ENCODE measurements at regions not wholly inside any gene's neighbourhood (a gene's known extent, or its start where the extent isn't known, plus 50 kb on each side); places are given as distances from the start of the nearest gene placed in this dataset.
"Not testable (repeated sequence)": the region's sequence is repeated elsewhere in the genome, so short reads cannot be mapped to it uniquely, and the experiment has no call there.

GRCh38 chr4:53717064-53717549, 125.8 kb upstream of the LNX1 start:
- no peak for DNase-seq (ENCODE audit: low read depth in 2 of 3, low spot score in 2 of 3)

DNA sequence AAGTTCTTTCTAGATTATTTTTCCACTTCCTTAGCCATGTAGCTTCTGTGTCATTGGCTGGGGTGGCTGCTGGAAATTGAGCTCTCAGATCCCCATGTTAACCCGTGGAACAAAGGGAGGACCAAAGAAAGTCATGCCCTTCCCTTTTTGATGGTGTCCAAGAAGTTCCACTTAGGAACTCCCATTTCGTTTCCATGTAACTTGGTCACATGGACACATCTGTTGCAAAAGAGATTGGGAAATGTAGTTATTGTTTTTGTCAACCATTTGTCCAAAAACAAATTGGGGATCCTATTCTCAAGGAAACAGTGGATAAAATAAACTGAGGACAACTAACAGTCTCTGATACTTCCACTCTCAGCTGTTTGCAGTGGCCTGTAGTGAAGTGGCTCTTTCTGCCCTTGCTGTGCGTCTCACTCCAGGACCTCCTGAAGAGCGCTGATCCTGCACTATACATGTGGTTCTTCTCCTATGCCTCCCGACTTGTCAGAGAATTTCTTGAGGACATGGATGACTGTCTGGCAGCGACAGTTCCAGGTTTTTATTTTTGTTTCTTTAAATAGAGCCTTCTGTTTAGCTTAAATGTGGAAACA, 125.3 kb upstream of the LNX1 start:
- no peak for DNase-seq (ENCODE audit: low read depth in 2 of 3, low spot score in 2 of 3)

DNA sequence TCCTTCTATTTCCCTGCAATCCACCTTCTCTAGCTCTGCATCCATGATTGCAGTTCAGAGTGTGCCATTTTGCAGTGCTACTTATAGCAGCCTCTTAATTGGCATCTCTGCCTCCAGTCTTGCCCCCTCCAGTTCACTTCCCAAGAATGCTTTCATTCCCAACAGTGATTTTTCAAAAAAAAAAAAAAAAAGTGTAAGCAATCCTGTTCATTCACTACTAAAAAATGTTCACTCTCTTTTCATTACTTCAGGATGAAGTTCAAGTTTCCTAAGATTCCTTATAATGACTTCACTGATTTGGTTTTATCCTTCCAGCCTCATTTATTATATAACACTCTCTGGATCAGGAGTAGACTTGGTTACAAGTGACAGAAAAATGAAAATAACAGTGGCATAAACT, 124.7 kb upstream of the LNX1 start:
- DNase-seq (ENCODE audit: low read depth in 2 of 3, low spot score in 2 of 3) = no peak

DNA sequence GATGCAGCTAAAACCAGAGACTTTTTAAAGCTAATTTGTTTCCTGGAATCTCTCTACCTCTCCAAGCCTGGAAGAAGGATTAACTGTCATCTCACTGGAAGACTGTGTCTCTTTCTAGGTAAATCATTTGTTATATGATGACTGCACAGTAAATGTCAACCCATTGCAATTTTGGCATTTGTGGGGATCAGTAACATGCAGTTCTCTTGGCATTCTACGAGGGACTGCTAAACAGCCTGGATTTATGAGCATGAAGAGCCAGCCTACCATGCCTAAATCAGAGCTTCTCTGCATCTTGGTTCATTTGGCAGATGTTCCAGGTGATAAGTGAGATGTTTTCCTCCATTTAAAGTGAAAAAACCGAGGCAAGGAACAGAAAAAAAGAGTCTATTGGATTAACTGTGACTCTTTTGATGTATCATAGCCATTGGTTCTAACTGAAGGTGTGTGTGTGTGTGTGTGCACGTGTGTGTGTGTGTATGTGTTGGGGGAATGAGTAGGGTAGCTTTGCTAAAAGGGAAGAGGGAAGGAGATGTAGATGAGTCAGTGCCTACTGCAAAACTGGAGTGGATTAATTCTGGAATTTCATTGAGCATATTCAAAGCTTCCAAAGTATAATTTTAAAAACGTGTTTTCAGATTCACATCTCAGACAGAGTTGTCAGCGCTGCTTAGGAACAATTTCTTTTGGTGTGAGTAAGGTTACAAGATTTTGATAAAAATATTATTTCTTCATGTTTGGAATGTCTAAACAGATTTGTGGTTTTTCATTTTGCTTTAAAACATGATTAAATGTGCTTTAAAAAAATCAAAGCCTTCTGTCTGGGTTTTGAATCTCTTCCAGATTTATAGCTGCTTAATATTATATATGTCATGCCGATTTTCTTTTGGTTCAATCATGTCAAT, 123.2 kb upstream of the LNX1 start:
- no peak for DNase-seq (ENCODE audit: low read depth in 2 of 3, low spot score in 2 of 3)

DNA sequence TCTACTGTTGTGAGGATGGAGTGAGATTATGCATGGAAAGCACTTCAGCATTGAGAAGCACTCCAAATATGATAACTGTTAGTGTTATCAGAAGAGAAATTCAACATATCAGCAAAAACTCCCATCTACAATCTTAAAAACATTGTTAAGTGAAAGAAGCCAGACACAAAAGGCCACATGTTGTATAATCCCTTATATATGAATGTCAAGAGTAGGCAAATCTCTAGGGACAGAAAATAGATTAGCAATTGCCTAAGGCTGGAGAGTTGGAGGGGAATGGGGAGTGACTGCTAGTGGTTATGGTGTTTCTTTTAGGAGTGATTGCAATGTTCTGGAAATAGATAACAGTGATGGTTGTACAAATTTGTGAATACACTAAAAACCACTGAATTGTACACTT, 122.5 kb upstream of the LNX1 start:
- DNase-seq (ENCODE audit: low read depth in 2 of 3, low spot score in 2 of 3) = no peak

DNA sequence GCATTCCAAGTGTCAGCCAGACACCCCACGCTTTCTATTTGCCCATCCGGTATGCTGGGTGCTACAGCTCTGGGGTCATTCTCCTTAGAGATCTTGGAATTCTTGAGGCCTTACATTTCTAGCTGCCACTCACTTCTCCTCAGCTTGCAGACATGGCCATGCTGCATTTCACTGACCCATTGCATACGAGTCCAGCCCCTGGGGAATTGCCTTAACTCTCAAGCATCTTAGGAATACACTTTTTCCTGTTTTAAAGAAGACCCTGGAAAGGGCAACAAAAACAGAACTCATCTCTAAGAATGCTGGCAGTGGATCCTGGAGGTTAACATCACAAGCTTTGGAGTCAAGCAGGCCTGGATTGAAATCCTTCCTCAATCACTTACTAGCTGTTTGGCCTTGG, 122.0 kb upstream of the LNX1 start:
- no peak for DNase-seq (ENCODE audit: low read depth in 2 of 3, low spot score in 2 of 3)

DNA sequence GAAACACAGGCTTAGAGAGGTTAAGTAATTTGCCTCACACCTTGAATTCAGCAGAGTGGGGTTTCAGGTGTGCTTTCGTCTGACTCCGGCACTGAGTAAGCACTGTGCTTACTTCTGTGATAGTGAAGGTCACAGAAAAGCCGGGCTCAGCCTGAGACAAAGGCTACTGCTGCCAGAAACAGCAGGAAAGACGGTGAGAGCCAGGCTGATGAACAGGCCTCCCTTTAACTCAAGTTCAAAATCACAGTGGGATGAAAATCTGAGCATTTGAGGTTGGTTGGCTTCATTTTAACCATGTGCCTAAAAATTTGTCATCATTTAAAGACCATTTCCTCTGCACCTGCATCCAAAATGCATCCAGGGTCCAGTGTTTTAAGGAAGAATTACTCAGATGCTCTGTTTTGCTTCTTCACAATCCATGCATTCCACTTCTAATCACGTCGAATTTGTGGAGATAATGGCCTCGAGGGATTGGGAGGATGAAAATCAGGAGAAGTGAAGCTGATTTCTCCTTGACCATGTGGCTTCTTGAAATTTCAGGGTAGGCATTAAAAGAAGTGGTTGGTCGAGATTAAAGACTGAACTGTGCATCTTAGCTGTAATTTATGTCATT, 121.2 kb upstream of the LNX1 start:
- DNase-seq (ENCODE audit: low read depth in 2 of 3, low spot score in 2 of 3) = no peak

DNA sequence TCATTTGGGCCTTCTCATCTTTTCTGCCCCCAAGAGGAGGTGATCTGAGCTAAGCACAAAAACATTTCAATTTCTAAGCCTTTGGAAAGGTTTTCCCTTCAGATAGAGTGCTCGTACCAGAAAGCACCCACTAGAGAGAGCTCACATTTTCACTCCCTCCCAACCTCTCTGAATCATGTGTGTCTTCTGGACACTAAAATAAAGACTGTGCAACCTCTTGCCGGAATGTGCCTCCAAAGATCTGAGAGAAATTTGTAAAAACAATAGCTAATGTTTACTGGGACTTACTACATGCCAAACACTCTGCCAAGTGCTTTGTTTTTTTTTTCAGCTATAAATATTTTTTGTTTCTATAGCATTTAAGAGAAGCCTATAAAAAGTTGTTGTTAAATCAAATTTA, 120.6 kb upstream of the LNX1 start:
- DNase-seq (ENCODE audit: low read depth in 2 of 3, low spot score in 2 of 3) = no peak

- no peak for DNase-seq (ENCODE audit: low read depth in 2 of 3, low spot score in 2 of 3)
These were observed 118.4 kb upstream of the LNX1 start for GRCh38 chr4:53709693-53710092.

- DNase-seq (ENCODE audit: low read depth in 2 of 3, low spot score in 2 of 3) = no peak
These were observed 116.2 kb upstream of the LNX1 start for GRCh38 chr4:53707491-53707890.

- no peak for DNase-seq (ENCODE audit: low read depth in 2 of 3, low spot score in 2 of 3)
These were observed 115.2 kb upstream of the LNX1 start for GRCh38 chr4:53706422-53707032.

DNA sequence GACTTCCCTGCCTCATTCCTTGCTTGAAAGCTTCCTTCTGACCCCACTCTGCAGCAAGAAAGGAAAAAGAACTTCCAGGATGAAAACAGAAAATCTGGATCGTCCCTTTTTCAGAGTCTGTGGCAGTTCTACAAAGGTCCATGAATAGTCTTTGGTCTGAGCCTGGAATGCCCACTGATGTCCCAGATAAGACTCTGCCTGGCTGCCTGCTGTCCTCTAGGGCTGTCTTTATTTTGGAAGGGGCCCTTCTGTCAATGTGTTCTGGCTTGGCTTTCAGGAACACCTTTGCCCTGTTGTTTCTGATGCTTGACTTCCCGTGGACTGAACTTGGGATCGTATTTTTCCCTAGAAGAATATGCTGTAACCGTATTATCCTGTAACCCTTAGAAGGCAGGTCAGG, 114.7 kb upstream of the LNX1 start:
- no peak for DNase-seq (ENCODE audit: low read depth in 2 of 3, low spot score in 2 of 3)

GRCh38 chr4:53705151-53705764, 114.0 kb upstream of the LNX1 start:
- DNase-seq (ENCODE audit: low read depth in 2 of 3, low spot score in 2 of 3) = no peak

DNA sequence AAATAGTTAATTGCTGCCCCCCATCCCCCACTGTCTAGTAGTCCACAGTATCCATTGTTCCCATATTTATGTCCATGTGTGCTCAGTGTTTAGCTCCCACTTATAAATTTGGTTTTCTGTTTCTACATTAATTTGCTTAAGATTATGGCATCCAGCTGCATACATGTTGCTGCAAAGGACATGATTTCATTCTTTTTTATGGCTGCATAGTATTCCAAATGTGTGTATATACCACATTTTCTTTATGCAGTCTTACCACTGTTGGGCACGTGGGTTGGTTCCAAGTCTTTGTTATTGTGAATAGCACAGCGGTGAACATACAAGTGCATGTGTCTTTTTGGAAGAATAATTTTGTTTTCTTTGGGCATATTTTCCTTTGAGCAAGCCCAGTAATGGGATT, 113.0 kb upstream of the LNX1 start:
- DNase-seq (ENCODE audit: low read depth in 2 of 3, low spot score in 2 of 3) = no peak

- DNase-seq (ENCODE audit: low read depth in 2 of 3, low spot score in 2 of 3) = no peak
These were observed 112.0 kb upstream of the LNX1 start for GRCh38 chr4:53703267-53703655.

- DNase-seq (ENCODE audit: low read depth in 2 of 3, low spot score in 2 of 3) = no peak
These were observed 111.3 kb upstream of the LNX1 start for GRCh38 chr4:53702334-53703266.

DNA sequence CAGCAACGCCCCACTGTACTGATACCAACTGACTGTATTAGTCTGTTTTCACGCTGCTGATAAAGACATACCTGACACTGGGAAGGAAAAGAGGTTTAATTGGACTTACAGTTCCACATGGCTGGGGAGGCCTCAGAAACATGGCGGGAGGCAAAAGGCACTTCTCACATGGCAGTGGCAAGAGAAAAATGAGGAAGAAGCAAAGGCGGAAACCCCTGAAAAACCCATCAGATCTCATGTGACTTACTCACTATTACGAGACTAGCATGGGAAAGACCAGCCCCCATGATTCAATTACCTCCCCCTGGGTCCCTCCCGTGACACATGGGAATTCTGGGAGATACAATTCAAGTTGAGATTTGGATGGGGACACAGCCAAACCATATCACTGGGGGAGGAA, 110.0 kb upstream of the LNX1 start:
- not testable (repeated sequence) for DNase-seq (ENCODE audit: low read depth in 2 of 3, low spot score in 2 of 3)

- DNase-seq (ENCODE audit: low read depth in 2 of 3, low spot score in 2 of 3) = not testable (repeated sequence)
These were observed 108.0 kb upstream of the LNX1 start for GRCh38 chr4:53699310-53699709.

DNA sequence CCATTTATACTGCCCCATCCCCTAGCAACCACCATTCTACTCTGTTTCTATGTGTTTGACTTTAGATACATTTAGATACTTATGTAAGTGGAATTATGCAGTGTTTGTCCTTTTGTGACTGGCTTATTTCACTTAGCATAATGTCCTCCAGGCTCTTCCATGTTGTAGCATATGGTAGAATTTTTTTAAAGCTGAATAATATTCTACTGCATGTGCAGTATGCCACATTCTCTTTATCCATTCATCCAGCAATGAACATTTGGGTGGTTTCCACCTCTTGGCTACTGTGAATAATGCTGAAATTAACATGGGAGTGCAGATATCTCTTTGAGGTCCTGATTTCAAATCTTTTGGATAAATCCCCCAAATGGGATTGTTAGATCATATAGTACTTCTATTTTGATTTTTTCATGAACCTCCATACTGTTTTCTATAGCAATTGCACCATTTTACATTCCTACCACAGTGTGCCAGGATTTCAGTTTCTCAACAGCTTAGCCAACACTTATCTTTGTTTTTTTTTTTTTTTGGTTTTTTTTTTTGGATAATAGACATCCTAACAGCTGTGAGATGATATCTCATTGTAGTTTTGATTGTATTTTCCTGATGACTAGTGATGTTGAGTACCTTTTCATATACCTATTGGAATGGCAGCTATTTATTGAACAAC, 105.9 kb upstream of the LNX1 start:
- DNase-seq (ENCODE audit: low read depth in 2 of 3, low spot score in 2 of 3) = no peak
